Testis (tissue), 2 donors: ENCODE measurements at regions not wholly inside any gene's neighbourhood (a gene's known extent, or its start where the extent isn't known, plus 50 kb on each side); places are given as distances from the start of the nearest gene placed in this dataset.
"Not testable (repeated sequence)": the region's sequence is repeated elsewhere in the genome, so short reads cannot be mapped to it uniquely, and the experiment has no call there.

Experiments used
- DNase-seq: peaks from one replicate; pipeline ENCODE4 v3.0.0-alpha.2; 2019
- H3K27ac ChIP-seq, 2 donors: fragments of 200-600 bp; sonication (generic); one replicate each; pipeline ENCODE4 v1.5.1; 2019
- H3K27me3 ChIP-seq: fragments of 200-600 bp; sonication (generic); one replicate; pipeline ENCODE4 v1.5.1; 2019
- H3K36me3 ChIP-seq: fragments of 200-600 bp; sonication (generic); one replicate; pipeline ENCODE4 v1.5.1; 2017; ENCODE audit warnings: low read depth; ENCODE audit errors: missing control alignments
- H3K4me1 ChIP-seq: fragments of 200-600 bp; sonication (generic); one replicate; pipeline ENCODE4 v1.5.1; 2019
- H3K4me3 ChIP-seq, 2 donors: fragments of 200-600 bp; sonication (generic); one replicate each; pipeline ENCODE4 v1.5.1; 2017 to 2019
- H3K9me3 ChIP-seq: fragments of 200-600 bp; sonication (generic); one replicate; pipeline ENCODE4 v1.5.1; 2017
- POLR2A ChIP-seq: fragments of 450-650 bp; IDR thresholded peaks from one replicate; pipeline ENCODE4 v1.6.1; 2017; ENCODE audit warnings: antibody characterized with exemption, mild to moderate bottlenecking, moderate library complexity
- WGBS, 2 donors: methylation state at CpG; one replicate each; pipeline ENCODE4 v1.1.5; 2018; 5-methylcytosine and 5-hydroxymethylcytosine counted together
- intact Hi-C: fragments of 100-400 bp; cut with DNase I; formaldehyde crosslinking; loops from one replicate; pipeline ENCODE4 v1.15.1; 2023; ENCODE audit warnings: low total_unique reads
- TF ChIP-seq, protein P1 (sequence below), 3 experiments: fragments of 450-650 bp in 2 of 3; fragments of 200-600 bp in 1 of 3; sonication (generic) in 1 of 3; IDR thresholded peaks; one replicate each; pipeline ENCODE4 v1.5.1; 2016 to 2019; ENCODE audit warnings: antibody characterized with exemption in 3 of 3, mild to moderate bottlenecking in 2 of 3, moderate library complexity in 1 of 3

DNA sequence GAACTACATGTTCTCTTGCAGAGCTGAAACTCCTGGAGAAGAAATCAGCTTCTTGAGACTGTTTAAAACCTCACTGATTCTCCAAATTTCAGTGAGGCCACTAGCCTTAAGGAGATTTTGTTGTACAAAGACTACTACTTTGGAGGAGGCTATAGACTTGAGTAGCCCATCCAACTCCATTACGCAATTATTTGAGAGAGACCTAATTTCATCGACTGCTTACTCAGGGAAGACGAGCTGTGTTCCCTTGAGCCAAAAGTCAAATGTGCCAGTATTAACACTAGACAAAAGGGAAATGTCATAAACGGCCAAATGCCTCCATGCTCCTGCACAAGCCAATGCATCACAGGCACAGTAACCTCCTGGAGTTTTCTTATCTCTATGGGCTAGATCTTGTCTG is 182.8 kb upstream of the SESN3 start:
- no peaks in the 10 kb centered on the region for H3K27me3 ChIP-seq
- DNase-seq, result no peak
- H3K27ac ChIP-seq, result no peak overlapping the region
- WGBS, 2 donors, result 87% methylated on average over 4 of the region's 4 CpGs
- intact Hi-C loops, result no loop called here
- H3K9me3 ChIP-seq, result no peaks in the 10 kb centered on the region
- TF ChIP-seq, protein P1, sequence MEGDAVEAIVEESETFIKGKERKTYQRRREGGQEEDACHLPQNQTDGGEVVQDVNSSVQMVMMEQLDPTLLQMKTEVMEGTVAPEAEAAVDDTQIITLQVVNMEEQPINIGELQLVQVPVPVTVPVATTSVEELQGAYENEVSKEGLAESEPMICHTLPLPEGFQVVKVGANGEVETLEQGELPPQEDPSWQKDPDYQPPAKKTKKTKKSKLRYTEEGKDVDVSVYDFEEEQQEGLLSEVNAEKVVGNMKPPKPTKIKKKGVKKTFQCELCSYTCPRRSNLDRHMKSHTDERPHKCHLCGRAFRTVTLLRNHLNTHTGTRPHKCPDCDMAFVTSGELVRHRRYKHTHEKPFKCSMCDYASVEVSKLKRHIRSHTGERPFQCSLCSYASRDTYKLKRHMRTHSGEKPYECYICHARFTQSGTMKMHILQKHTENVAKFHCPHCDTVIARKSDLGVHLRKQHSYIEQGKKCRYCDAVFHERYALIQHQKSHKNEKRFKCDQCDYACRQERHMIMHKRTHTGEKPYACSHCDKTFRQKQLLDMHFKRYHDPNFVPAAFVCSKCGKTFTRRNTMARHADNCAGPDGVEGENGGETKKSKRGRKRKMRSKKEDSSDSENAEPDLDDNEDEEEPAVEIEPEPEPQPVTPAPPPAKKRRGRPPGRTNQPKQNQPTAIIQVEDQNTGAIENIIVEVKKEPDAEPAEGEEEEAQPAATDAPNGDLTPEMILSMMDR (IDR thresholded peaks at IDR 0.05), result no peak
- no peak for TF ChIP-seq POLR2A
- H3K4me1 ChIP-seq, result no peaks in the 10 kb centered on the region
- H3K4me3 ChIP-seq, result no peak overlapping the region
- no peaks in the 10 kb centered on the region for H3K36me3 ChIP-seq

DNA sequence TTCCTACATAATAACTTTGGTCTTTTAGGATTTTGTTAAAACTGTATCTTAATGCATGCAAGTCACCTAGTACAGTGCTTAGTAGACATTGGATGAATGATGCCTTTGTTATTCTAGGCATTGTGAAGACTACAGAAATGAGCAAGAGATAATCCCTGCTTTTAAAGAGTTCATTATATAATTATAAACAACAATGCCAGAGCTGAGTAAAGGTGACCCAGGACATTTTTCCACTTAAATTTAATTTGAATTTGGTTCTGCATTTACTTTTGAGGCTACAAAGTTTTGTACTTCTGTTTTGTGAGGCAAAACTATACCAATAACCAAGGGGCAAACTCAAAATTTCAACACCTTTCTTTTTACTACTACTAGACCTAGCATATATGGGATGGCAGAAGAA is 182.0 kb upstream of the SESN3 start:
- H3K4me3 ChIP-seq, result no peak overlapping the region
- H3K36me3 ChIP-seq, result no peaks in the 10 kb centered on the region
- TF ChIP-seq, protein P1 (IDR thresholded peaks at IDR 0.05), result no peak
- TF ChIP-seq POLR2A, result no peak
- no peaks in the 10 kb centered on the region for H3K27me3 ChIP-seq
- H3K9me3 ChIP-seq, result no peaks in the 10 kb centered on the region
- H3K4me1 ChIP-seq, result no peaks in the 10 kb centered on the region
- no peak for DNase-seq
- intact Hi-C loops, result no loop called here
- no peak overlapping the region for H3K27ac ChIP-seq

- Histone ChIP-seq H3K27me3 (no peaks in the 10 kb centered on the region), H3K9me3 (no peaks in the 10 kb centered on the region), H3K4me1 (no peaks in the 10 kb centered on the region), H3K4me3 (no peak overlapping the region), H3K36me3 (no peaks in the 10 kb centered on the region), H3K27ac (no peak overlapping the region)
- no peak for DNase-seq
- intact Hi-C loops, result no loop called here
- no peak for TF ChIP-seq POLR2A
- TF ChIP-seq, protein P1 (IDR thresholded peaks at IDR 0.05), result no peak
- WGBS, 2 donors, result 71 to 91% methylated on average over 3 of the region's 3 CpGs
These were observed 181.1 kb upstream of the SESN3 start for GRCh38 chr11:95412074-95412473.

GRCh38 chr11:95410707-95411106 is 179.7 kb upstream of the SESN3 start:
- H3K27ac ChIP-seq, H3K36me3 ChIP-seq, intact Hi-C loops, H3K27me3 ChIP-seq, DNase-seq, H3K9me3 ChIP-seq, H3K4me1 ChIP-seq, H3K4me3 ChIP-seq: not testable (repeated sequence)

- no peaks in the 10 kb centered on the region for H3K27me3 ChIP-seq
- H3K9me3 ChIP-seq, result no peaks in the 10 kb centered on the region
- no peaks in the 10 kb centered on the region for H3K4me1 ChIP-seq
- TF ChIP-seq, protein P1 (IDR thresholded peaks at IDR 0.05), result no peak
- no peak for TF ChIP-seq POLR2A
- intact Hi-C loops, result no loop called here
- H3K36me3 ChIP-seq, result no peaks in the 10 kb centered on the region
- DNase-seq, result no peak
- H3K27ac ChIP-seq, result no peak overlapping the region
- 84 to 94% methylated on average over 1 of the region's 1 CpG for WGBS, 2 donors
- H3K4me3 ChIP-seq, result no peak overlapping the region
These were observed 175.3 kb upstream of the SESN3 start for GRCh38 chr11:95406271-95406670.
